ENCODE measurements at regions not wholly inside any gene's neighbourhood (a gene's known extent, or its start where the extent isn't known, plus 50 kb on each side); places are given as distances from the start of the nearest gene placed in this dataset.
"Not testable (repeated sequence)": the region's sequence is repeated elsewhere in the genome, so short reads cannot be mapped to it uniquely, and the experiment has no call there.

DNA sequence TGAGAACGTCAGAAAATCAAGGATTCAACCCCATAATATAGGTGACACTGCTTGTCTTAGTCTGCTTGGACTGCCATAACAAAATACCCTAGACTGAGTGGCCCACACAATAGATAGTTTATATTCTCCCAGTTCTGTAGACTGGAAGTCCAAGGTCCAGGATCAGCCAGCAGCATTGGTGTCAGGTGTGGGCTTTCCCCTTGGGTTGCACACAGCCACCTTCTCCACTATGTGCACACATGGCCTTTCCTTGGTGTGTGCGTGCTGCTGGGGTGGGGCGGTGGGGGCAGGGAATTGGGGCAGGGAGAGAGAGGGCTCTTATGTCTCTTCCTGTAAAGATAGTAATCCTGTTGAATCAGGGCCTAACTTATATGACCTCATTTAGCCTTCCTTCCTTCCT, 106.4 kb downstream of the SLC25A47 start:
- no peak overlapping the region for H3K4me3 ChIP-seq (ENCODE audit: control insufficient read depth, low read depth, low read length)
- TF ChIP-seq CTCF (conservative IDR thresholded peaks at IDR 0.05; ENCODE audit: control insufficient read depth, insufficient read depth, low read depth, low read length) = no peak
- DNase-seq (ENCODE audit: low read depth) = no peak

DNA sequence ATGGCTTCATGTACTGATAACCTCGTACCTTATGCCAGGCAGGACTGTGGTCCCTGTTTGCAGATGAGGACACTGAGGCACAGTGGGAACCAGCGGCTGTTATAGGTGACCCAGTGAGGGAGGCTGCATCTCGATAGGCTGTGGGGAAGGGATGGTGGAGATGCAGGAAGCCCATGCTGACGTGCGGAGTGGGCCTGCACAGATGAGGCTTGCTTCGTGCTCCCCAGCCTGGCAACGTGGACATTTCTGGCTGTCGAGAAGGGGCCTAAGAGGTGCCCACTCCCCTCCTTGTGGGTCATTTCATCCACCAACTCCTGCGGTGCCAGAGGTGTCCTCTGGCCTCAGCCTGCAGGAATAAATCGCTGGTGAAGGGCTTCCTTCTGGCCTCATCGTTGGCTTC, 107.4 kb downstream of the SLC25A47 start:
- H3K4me3 ChIP-seq (ENCODE audit: control insufficient read depth, low read depth, low read length) = no peak overlapping the region
- no peak for TF ChIP-seq CTCF (conservative IDR thresholded peaks at IDR 0.05; ENCODE audit: control insufficient read depth, insufficient read depth, low read depth, low read length)
- no peak for DNase-seq (ENCODE audit: low read depth)

DNA sequence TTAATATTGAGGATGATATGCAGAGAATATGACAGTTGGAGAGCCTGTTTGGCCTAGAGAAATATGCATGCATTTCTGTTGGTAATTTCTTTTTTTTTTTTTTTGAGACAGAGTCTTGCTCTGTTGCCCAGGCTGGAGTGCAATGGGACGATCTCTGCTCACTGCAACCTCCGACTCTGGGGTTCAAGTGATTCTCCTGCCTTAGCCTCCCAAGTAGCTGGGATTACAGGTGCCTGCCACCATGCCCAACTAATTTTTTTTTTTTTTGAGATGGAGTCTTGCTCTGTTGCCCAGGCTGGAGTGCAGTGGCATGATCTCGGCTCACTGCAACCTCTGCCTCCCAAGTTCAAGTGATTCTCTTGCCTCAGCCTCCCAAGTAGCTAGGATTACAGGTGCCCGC, 108.3 kb downstream of the SLC25A47 start:
- H3K4me3 ChIP-seq (ENCODE audit: control insufficient read depth, low read depth, low read length); DNase-seq (ENCODE audit: low read depth): not testable (repeated sequence)

- DNase-seq (ENCODE audit: low read depth) = no peak
- H3K4me3 ChIP-seq (ENCODE audit: control insufficient read depth, low read depth, low read length) = no peak overlapping the region
- no peak for TF ChIP-seq CTCF (conservative IDR thresholded peaks at IDR 0.05; ENCODE audit: control insufficient read depth, insufficient read depth, low read depth, low read length)
Measured at GRCh38 chr14:100432652-100433427, 109.7 kb downstream of the SLC25A47 start.

DNA sequence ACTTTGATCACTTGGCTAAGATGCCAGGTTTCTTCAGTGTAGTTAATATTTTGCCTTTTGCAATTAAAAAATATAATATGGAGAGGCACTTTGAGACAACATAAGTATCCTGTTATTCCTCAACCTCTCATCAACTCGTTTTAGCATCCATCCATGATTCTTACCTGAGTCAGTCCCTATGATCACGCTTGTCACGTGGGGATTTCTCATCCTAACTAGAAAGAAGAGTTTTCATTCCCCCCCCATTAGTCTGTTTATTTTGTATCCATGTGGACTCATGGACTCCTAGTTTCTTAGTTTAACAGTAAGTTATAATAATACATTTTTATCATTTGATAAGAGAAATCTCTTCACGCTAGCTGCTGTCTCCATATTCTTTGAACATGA, 110.3 kb downstream of the SLC25A47 start:
- no peak for DNase-seq (ENCODE audit: low read depth)
- no peak overlapping the region for H3K4me3 ChIP-seq (ENCODE audit: control insufficient read depth, low read depth, low read length)
- TF ChIP-seq CTCF (conservative IDR thresholded peaks at IDR 0.05; ENCODE audit: control insufficient read depth, insufficient read depth, low read depth, low read length) = no peak

GRCh38 chr14:100434033-100434601, 111.0 kb downstream of the SLC25A47 start:
- DNase-seq (ENCODE audit: low read depth) = no peak
- no peak overlapping the region for H3K4me3 ChIP-seq (ENCODE audit: control insufficient read depth, low read depth, low read length)
- TF ChIP-seq CTCF (conservative IDR thresholded peaks at IDR 0.05; ENCODE audit: control insufficient read depth, insufficient read depth, low read depth, low read length) = no peak

- TF ChIP-seq CTCF (conservative IDR thresholded peaks at IDR 0.05; ENCODE audit: control insufficient read depth, insufficient read depth, low read depth, low read length) = no peak
- no peak for DNase-seq (ENCODE audit: low read depth)
- no peak overlapping the region for H3K4me3 ChIP-seq (ENCODE audit: control insufficient read depth, low read depth, low read length)
Measured at GRCh38 chr14:100434911-100435438, 111.8 kb downstream of the SLC25A47 start.
